Sigmoid colon (tissue), 4 donors: ENCODE measurements at regions not wholly inside any gene's neighbourhood (a gene's known extent, or its start where the extent isn't known, plus 50 kb on each side); places are given as distances from the start of the nearest gene placed in this dataset.

ENCODE experiments used
- CTCF ChIP-seq, 4 experiments: fragments of 450-650 bp in 3 of 4; fragments of 200-600 bp in 1 of 4; IDR thresholded peaks; one replicate each; pipeline ENCODE4 v1.5.1; 2016 to 2019; ENCODE audit warnings: antibody characterized with exemption in 4 of 4, mild to moderate bottlenecking in 3 of 4, moderate library complexity in 2 of 4
- EP300 ChIP-seq, 4 donors: sonication (generic); formaldehyde crosslinking; IDR thresholded peaks; one replicate each; pipeline ENCODE4 v1.6.1; 2017; ENCODE audit warnings: antibody characterized with exemption in 4 of 4
- POLR2A ChIP-seq, 2 donors: fragments of 450-650 bp; IDR thresholded peaks; one replicate each; pipeline ENCODE4 v1.6.1; 2016; ENCODE audit warnings: antibody characterized with exemption in 2 of 2, mild to moderate bottlenecking in 2 of 2, moderate library complexity in 2 of 2
- POLR2AphosphoS5 ChIP-seq, 4 donors: sonication (generic); formaldehyde crosslinking; IDR thresholded peaks; one replicate each; pipeline ENCODE4 v1.6.1; 2017; ENCODE audit warnings: antibody characterized with exemption in 4 of 4

GRCh38 chr4:175460414-175460813 is 351.6 kb downstream of the GPM6A start:
- TF ChIP-seq CTCF (IDR thresholded peaks at IDR 0.05), result no peak
- no peak for TF ChIP-seq POLR2AphosphoS5 (IDR thresholded peaks at IDR 0.05)
- no peak for TF ChIP-seq EP300 (IDR thresholded peaks at IDR 0.05)
- TF ChIP-seq POLR2A (IDR thresholded peaks at IDR 0.05), result no peak
